NB4 (cell line): ENCODE measurements at regions not wholly inside any gene's neighbourhood (a gene's known extent, or its start where the extent isn't known, plus 50 kb on each side); places are given as distances from the start of the nearest gene placed in this dataset.

Experiments used
- DNase-seq: peaks from one replicate; pipeline ENCODE4 v3.0.0; 2010; ENCODE audit warnings: low read depth
- H3K4me3 ChIP-seq: one replicate; pipeline ENCODE4 v1.5.1; 2011; ENCODE audit warnings: mild to moderate bottlenecking, low read depth, low read length, moderate library complexity
- CTCF ChIP-seq: IDR thresholded peaks from one replicate; pipeline ENCODE4 v1.5.1; 2012; ENCODE audit warnings: low read depth, low read length
- MAX ChIP-seq: IDR thresholded peaks from 2 replicates; pipeline ENCODE4 v1.6.1; 2011; ENCODE audit warnings: low read depth, low read length
- MYC ChIP-seq: IDR thresholded peaks from 2 replicates; pipeline ENCODE4 v1.6.1; 2011; ENCODE audit warnings: low read depth, low read length
- POLR2A ChIP-seq: IDR thresholded peaks from 2 replicates; pipeline ENCODE4 v1.6.1; 2011; ENCODE audit warnings: mild to moderate bottlenecking; ENCODE audit not compliant: insufficient read length; ENCODE audit errors: extremely low read depth

- no peak for DNase-seq
- no peak overlapping the region for H3K4me3 ChIP-seq
- TF ChIP-seq POLR2A (no peak), CTCF (no peak)
Observed at GRCh38 chr7:94104301-94104700, 100.1 kb upstream of the BET1 start.

DNA sequence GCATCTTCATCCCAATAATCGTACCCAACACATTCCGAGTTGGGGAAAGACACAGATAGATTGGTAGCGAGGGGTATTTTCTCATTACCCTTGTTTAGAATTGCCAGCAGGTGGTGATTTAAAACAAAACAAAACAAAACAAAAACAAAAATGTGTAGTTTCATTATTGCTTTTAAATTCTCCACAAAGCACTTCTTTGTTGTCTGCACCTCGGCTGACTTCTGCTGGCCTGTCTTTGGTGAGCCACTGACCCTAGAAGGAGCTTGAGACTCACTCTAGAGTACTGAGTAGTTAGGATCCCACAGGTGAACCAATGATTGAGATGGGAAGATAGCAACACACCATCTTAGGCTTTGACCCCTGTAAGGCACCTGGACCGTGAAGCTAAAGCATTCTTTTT is 105.4 kb upstream of the BET1 start:
- no peak for DNase-seq
- TF ChIP-seq MAX (no peak), CTCF (no peak), POLR2A (no peak), MYC (no peak)
- no peak overlapping the region for H3K4me3 ChIP-seq

DNA sequence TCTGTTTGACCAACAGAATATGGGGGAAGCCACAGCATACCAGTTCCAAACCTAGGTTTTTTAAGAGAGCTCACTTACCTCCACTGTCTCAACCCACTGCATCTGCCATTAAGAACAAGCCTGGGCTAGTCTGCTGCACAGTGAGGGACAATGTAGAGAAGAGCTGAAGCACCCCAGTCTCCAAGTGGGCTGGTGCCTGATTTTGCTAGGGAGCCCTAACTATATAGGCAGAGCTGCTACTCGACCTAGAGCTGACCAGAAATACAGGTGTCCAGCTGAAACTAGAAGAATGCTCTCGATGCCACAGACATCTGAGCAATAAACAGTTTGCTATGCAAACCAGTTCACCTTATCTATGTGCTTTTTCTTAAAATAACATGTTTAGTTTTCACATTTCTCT is 106.9 kb upstream of the BET1 start:
- TF ChIP-seq CTCF (no peak), POLR2A (no peak), MAX (no peak), MYC (no peak)
- DNase-seq = no peak
- H3K4me3 ChIP-seq = no peak overlapping the region

DNA sequence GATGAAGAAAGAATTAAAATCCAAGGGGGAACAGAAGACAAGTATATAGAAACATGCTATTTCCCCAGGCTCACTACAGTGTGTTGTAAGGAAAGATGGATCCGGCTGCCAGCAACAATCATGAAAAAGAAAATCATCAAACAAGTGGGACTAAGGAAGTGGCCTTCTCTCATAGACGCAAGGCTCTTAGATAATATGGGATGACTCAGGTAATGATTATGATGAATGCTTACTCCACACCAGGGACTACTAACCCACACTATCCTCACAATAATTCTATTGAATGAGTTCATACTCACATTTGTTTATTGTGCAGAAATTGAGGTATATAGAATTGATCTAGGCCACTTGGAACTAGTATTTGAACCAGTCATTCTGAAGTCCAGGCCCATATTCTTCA is 111.2 kb upstream of the BET1 start:
- H3K4me3 ChIP-seq = no peak overlapping the region
- no peak for DNase-seq
- TF ChIP-seq MAX (no peak), POLR2A (no peak), CTCF (no peak), MYC (no peak)

GRCh38 chr7:94123136-94123535 is 119.0 kb upstream of the BET1 start:
- TF ChIP-seq POLR2A (no peak), MYC (no peak), MAX (no peak), CTCF (no peak)
- DNase-seq = no peak
- no peak overlapping the region for H3K4me3 ChIP-seq

DNA sequence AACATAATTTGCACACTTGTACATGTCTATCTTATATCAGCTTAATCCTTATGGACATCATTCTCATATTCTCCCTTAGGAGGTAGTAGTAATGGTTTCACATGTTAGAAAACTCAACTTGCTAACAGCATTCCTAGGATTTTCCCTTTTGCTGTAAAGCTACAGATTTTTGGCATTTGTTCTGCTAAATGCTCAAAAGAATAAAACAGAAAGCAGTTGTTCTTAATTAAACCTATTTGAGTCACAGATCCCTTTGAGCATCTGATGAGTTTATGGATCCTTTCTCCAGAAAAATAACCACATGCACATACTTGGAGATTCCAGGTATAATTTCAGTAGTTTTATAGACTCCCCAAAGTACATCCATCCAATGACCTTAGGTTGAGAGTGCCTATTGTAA is 122.9 kb upstream of the BET1 start:
- no peak for TF ChIP-seq POLR2A
- no peak for TF ChIP-seq CTCF
- no peak for TF ChIP-seq MYC
- no peak for TF ChIP-seq MAX
- DNase-seq = no peak
- no peak overlapping the region for H3K4me3 ChIP-seq
